PC-9 (cell line): ENCODE measurements at regions not wholly inside any gene's neighbourhood (a gene's known extent, or its start where the extent isn't known, plus 50 kb on each side); places are given as distances from the start of the nearest gene placed in this dataset.

Source experiments
- CTCF ChIP-seq: fragments of 200-600 bp; sonication (generic); conservative IDR thresholded peaks from 2 replicates; pipeline ENCODE4 v1.6.1; 2017; ENCODE audit warnings: mixed run types, antibody characterized with exemption, mild to moderate bottlenecking, moderate library complexity
- EZH2 ChIP-seq: fragments of 200-600 bp; sonication (generic); IDR thresholded peaks from 2 replicates; pipeline ENCODE4 v1.8.0; 2017; ENCODE audit warnings: antibody characterized with exemption, low read depth

DNA sequence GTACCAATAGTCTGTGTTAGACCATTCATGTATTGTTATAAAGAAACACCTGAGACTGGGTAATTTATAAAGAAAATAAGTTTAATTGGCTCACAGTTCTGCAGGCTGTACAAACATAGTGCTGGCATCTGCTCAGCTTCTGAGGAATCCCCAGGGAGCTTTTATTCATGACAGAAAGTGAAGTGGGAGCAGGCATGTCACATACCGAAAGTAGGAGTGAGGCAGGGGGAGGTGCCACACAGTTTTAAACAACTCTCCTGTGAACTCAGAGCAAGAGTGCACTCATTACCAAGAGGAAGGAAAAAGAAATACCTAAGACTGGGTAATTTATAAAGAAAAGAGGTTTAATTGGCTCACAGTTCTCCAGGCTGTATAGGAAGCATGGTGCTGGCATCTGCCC, 591.2 kb downstream of the PPP4R3C start:
- TF ChIP-seq CTCF (no peak), EZH2 (no peak)
